Colon (tissue), 2 donors: ENCODE measurements at regions not wholly inside any gene's neighbourhood (a gene's known extent, or its start where the extent isn't known, plus 50 kb on each side); places are given as distances from the start of the nearest gene placed in this dataset.

Experiments used
- FAIRE-seq: peaks from 2 replicates; lab custom pipeline; 2012; peaks lifted over from hg19 to GRCh38; lab: Jason Lieb, UNC
- donor health status: control.
- donor health status: control.

GRCh38 chr3:22942981-22943380 lies 260.1 kb upstream of the UBE2E2 start:
- no peak for FAIRE-seq

GRCh38 chr3:22947851-22948250 lies 255.3 kb upstream of the UBE2E2 start:
- no peak for FAIRE-seq

GRCh38 chr3:22951910-22952309 lies 251.2 kb upstream of the UBE2E2 start:
- no peak for FAIRE-seq

GRCh38 chr3:22952860-22953259 lies 250.3 kb upstream of the UBE2E2 start:
- FAIRE-seq: no peak

- FAIRE-seq: no peak
Measured at GRCh38 chr3:22959593-22959992, 243.5 kb upstream of the UBE2E2 start.

- FAIRE-seq: no peak
Measured at GRCh38 chr3:22960105-22960984, 242.8 kb upstream of the UBE2E2 start.

- no peak for FAIRE-seq
Measured at GRCh38 chr3:22962244-22962643, 240.9 kb upstream of the UBE2E2 start.

- no peak for FAIRE-seq
Measured at GRCh38 chr3:22966349-22966748, 236.8 kb upstream of the UBE2E2 start.

GRCh38 chr3:22969276-22969675 lies 233.9 kb upstream of the UBE2E2 start:
- FAIRE-seq: no peak

GRCh38 chr3:22971497-22971896 lies 231.6 kb upstream of the UBE2E2 start:
- no peak for FAIRE-seq

GRCh38 chr3:22977042-22977441 lies 226.1 kb upstream of the UBE2E2 start:
- no peak for FAIRE-seq

GRCh38 chr3:22977650-22978289 lies 225.4 kb upstream of the UBE2E2 start:
- no peak for FAIRE-seq

GRCh38 chr3:22979581-22979980 lies 223.5 kb upstream of the UBE2E2 start:
- no peak for FAIRE-seq

- no peak for FAIRE-seq
Measured at GRCh38 chr3:22980346-22980745, 222.8 kb upstream of the UBE2E2 start.

- FAIRE-seq: no peak
Measured at GRCh38 chr3:22981166-22981565, 222.0 kb upstream of the UBE2E2 start.

GRCh38 chr3:22981861-22982260 lies 221.3 kb upstream of the UBE2E2 start:
- no peak for FAIRE-seq

- no peak for FAIRE-seq
Measured at GRCh38 chr3:22982981-22983587, 220.0 kb upstream of the UBE2E2 start.

- no peak for FAIRE-seq
Measured at GRCh38 chr3:22986958-22987357, 216.2 kb upstream of the UBE2E2 start.

- FAIRE-seq: no peak
Measured at GRCh38 chr3:22988566-22988965, 214.6 kb upstream of the UBE2E2 start.

- FAIRE-seq: no peak
Measured at GRCh38 chr3:22989716-22990115, 213.4 kb upstream of the UBE2E2 start.

GRCh38 chr3:22990291-22991200 lies 212.6 kb upstream of the UBE2E2 start:
- FAIRE-seq: no peak

GRCh38 chr3:22994781-22995180 lies 208.3 kb upstream of the UBE2E2 start:
- no peak for FAIRE-seq
